B cell (primary cell): ENCODE measurements at regions not wholly inside any gene's neighbourhood (a gene's known extent, or its start where the extent isn't known, plus 50 kb on each side); places are given as distances from the start of the nearest gene placed in this dataset.

Experiments
- ATAC-seq: fragments of 200-7000 bp; cut with Tn5 transposase; one replicate; pipeline ENCODE4 v1.10.0; 2021; ENCODE audit warnings: low read depth, mild to moderate bottlenecking, moderate number of reproducible peaks, moderate library complexity
- CTCF ChIA-PET: fragments of 350-600 bp; sonication (Branson Sonifier 250); formaldehyde crosslinking; loops from one replicate; lab custom pipeline; 2021; ENCODE audit warnings: antibody characterized with exemption, inconsistent platforms; lab: Charles Lee
- POLR2A ChIA-PET: fragments of 350-600 bp; sonication (Branson Sonifier 250); formaldehyde crosslinking; loops from one replicate; lab custom pipeline; 2021; ENCODE audit warnings: antibody characterized with exemption; lab: Charles Lee
- DNase-seq: peaks from one replicate; pipeline ENCODE4 v3.0.0; 2013
- H2AFZ ChIP-seq: 2 replicates; pipeline ENCODE4 v1.6.1; 2012; ENCODE audit warnings: mild to moderate bottlenecking, low read depth, low read length; ENCODE audit not compliant: insufficient read depth, poor library complexity, severe bottlenecking
- H3K27ac ChIP-seq, 2 donors: 1 replicate in 1 of 2; 2 replicates in 1 of 2; pipeline ENCODE4 v1.5.1; 2012 to 2013; ENCODE audit warnings: low read length in 2 of 2, mild to moderate bottlenecking in 2 of 2, moderate library complexity in 1 of 2
- H3K27me3 ChIP-seq, 4 experiments: fragments of 200-600 bp in 1 of 4; sonication (generic) in 1 of 4; replicated peaks in 1 of 4; 1 replicate in 2 of 4; 2 replicates in 2 of 4; pipeline versions ENCODE4 v1.6.1 to v1.7.0; 2013 to 2016; ENCODE audit warnings: low read length in 3 of 4, mild to moderate bottlenecking in 2 of 4, mixed read lengths in 1 of 4, moderate library complexity in 1 of 4; ENCODE audit not compliant: insufficient read depth in 4 of 4, control insufficient read depth in 3 of 4; ENCODE audit errors: control extremely low read depth in 1 of 4
- H3K36me3 ChIP-seq, 2 experiments: replicated peaks in 1 of 2; 1 replicate in 1 of 2; 2 replicates in 1 of 2; pipeline versions ENCODE4 v1.6.1 to v1.7.1; 2013; ENCODE audit warnings: low read length in 1 of 2; ENCODE audit not compliant: insufficient read depth in 2 of 2, control insufficient read depth in 1 of 2; ENCODE audit errors: control extremely low read depth in 1 of 2, extremely low read depth in 1 of 2
- H3K4me1 ChIP-seq, 2 donors: fragments of 200-600 bp in 1 of 2; sonication (generic) in 1 of 2; 1 replicate in 1 of 2; 2 replicates in 1 of 2; pipeline versions ENCODE4 v1.5.1 to v1.6.1; 2013 to 2017; ENCODE audit warnings: low read length in 2 of 2; ENCODE audit not compliant: control insufficient read depth in 2 of 2, insufficient read depth in 2 of 2
- H3K4me2 ChIP-seq: replicated peaks from 2 replicates; pipeline ENCODE3; 2012; ENCODE audit warnings: mild to moderate bottlenecking, low read depth, low read length; ENCODE audit not compliant: poor library complexity, severe bottlenecking
- H3K4me3 ChIP-seq, 5 experiments: fragments of 200-600 bp in 1 of 5; sonication (generic) in 1 of 5; 1 replicate in 3 of 5; 2 replicates in 2 of 5; pipeline versions ENCODE4 v1.5.1 to v1.7.0; 2011 to 2016; ENCODE audit warnings: low read length in 4 of 5, mild to moderate bottlenecking in 4 of 5, low read depth in 2 of 5, control low read depth in 1 of 5, moderate library complexity in 1 of 5; ENCODE audit not compliant: insufficient read depth in 1 of 5; ENCODE audit errors: control extremely low read depth in 1 of 5, extremely low read depth in 1 of 5
- H3K79me2 ChIP-seq: fragments of 200-600 bp; sonication (generic); one replicate; pipeline ENCODE4 v1.6.0; 2016; ENCODE audit warnings: low read length; ENCODE audit not compliant: control insufficient read depth, insufficient read depth
- H3K9ac ChIP-seq: fragments of 200-600 bp; sonication (generic); 2 replicates; pipeline ENCODE4 v1.6.1; 2017; ENCODE audit warnings: mild to moderate bottlenecking, low read length, moderate library complexity
- H3K9me3 ChIP-seq, 3 donors: one replicate each; pipeline versions ENCODE4 v1.6.1 to v1.7.1; 2013; ENCODE audit warnings: low read length in 2 of 3; ENCODE audit not compliant: control insufficient read depth in 2 of 3, insufficient read depth in 1 of 3; ENCODE audit errors: control extremely low read depth in 1 of 3
- H4K20me1 ChIP-seq: 2 replicates; pipeline ENCODE4 v1.6.0; 2012; ENCODE audit warnings: mild to moderate bottlenecking, low read length; ENCODE audit not compliant: insufficient read depth, control insufficient read depth, poor library complexity, severe bottlenecking
- H3K27ac Mint-ChIP-seq: one replicate; pipeline ENCODE4 v1.8.0; 2021; ENCODE audit warnings: mixed read lengths
- H3K27me3 Mint-ChIP-seq: one replicate; pipeline ENCODE4 v1.8.0; 2021; ENCODE audit warnings: mixed read lengths
- H3K4me1 Mint-ChIP-seq: one replicate; pipeline ENCODE4 v1.8.0; 2021; ENCODE audit warnings: mixed read lengths
- H3K4me3 Mint-ChIP-seq: one replicate; pipeline ENCODE4 v1.8.0; 2021; ENCODE audit warnings: mixed read lengths
- H3K9me3 Mint-ChIP-seq: one replicate; pipeline ENCODE4 v1.8.0; 2022; ENCODE audit warnings: mixed read lengths; ENCODE audit not compliant: insufficient read depth
- CTCF ChIP-seq: fragments of 200-600 bp; IDR thresholded peaks from one replicate; pipeline ENCODE4 v1.8.0; 2022; ENCODE audit warnings: antibody characterized with exemption, mild to moderate bottlenecking
- EZH2 ChIP-seq: IDR thresholded peaks from 2 replicates; pipeline ENCODE4 v1.6.1; 2012; ENCODE audit warnings: borderline replicate concordance, low read depth, mild to moderate bottlenecking, moderate library complexity, low read length; ENCODE audit not compliant: insufficient read depth, poor library complexity, severe bottlenecking
- WGBS: methylation state at CpG from one replicate; pipeline ENCODE4 v1.1.5; 2013; ENCODE audit warnings: missing lambda C conversion rate; ENCODE audit not compliant: insufficient coverage; 5-methylcytosine and 5-hydroxymethylcytosine counted together
- intact Hi-C: fragments of 100-400 bp; cut with micrococcal nuclease; formaldehyde crosslinking; loops from one replicate; pipeline ENCODE4 v1.10.0; 2022

- Mint-ChIP-seq H3K27ac (no peak overlapping the region), H3K27me3 (no peaks in the 10 kb centered on the region), H3K4me1 (no peaks in the 10 kb centered on the region), H3K9me3 (peaks cover 3% of the 10 kb centered on the region), H3K4me3 (no peak overlapping the region)
- H3K79me2 ChIP-seq: no peaks in the 10 kb centered on the region
- H4K20me1 ChIP-seq: no peaks in the 10 kb centered on the region
- H3K27ac ChIP-seq: no peak overlapping the region
- peaks cover 0 to 25% (median 0%) of the 10 kb centered on the region in 3 donors for H3K9me3 ChIP-seq
- H3K36me3 ChIP-seq: no peaks in the 10 kb centered on the region
- POLR2A ChIA-PET: no interaction called here
- no peak overlapping the region for H2AFZ ChIP-seq
- DNase-seq (no peak), ATAC-seq (no peak)
- H3K4me2 ChIP-seq: no peak overlapping the region
- H3K4me1 ChIP-seq: no peaks in the 10 kb centered on the region
- intact Hi-C loops: no loop called here
- WGBS: 87% methylated on average over 3 of the region's 4 CpGs
- no peak overlapping the region for H3K4me3 ChIP-seq
- no peak overlapping the region for H3K9ac ChIP-seq
- CTCF ChIA-PET: no interaction called here
- H3K27me3 ChIP-seq: no peaks in the 10 kb centered on the region
- no peak for TF ChIP-seq CTCF
- no peak for TF ChIP-seq EZH2
Observed at GRCh38 chr10:130914367-130914766, 397.2 kb downstream of the TCERG1L start.

- CTCF ChIA-PET: no interaction called here
- H3K4me1 Mint-ChIP-seq: no peaks in the 10 kb centered on the region
Observed at GRCh38 chr10:130915065-130915464, 396.5 kb downstream of the TCERG1L start.

More at GRCh38 chr10:130915065-130915464, 396.5 kb downstream of the TCERG1L start:
- intact Hi-C loops: no loop called here
- ATAC-seq: no peak
- no peak overlapping the region for H3K4me3 ChIP-seq
- peaks cover 0 to 25% (median 0%) of the 10 kb centered on the region in 3 donors for H3K9me3 ChIP-seq
- no peaks in the 10 kb centered on the region for H3K27me3 Mint-ChIP-seq
- no peak overlapping the region for H2AFZ ChIP-seq
- no peaks in the 10 kb centered on the region for H3K79me2 ChIP-seq
- WGBS: 80% methylated on average over 5 of the region's 6 CpGs
- no peaks in the 10 kb centered on the region for H3K4me1 ChIP-seq
- no peak for DNase-seq
- no peaks in the 10 kb centered on the region for H4K20me1 ChIP-seq
- H3K9me3 Mint-ChIP-seq: peaks cover 3% of the 10 kb centered on the region
- no peak overlapping the region for H3K4me3 Mint-ChIP-seq
- no peaks in the 10 kb centered on the region for H3K27me3 ChIP-seq
- H3K9ac ChIP-seq: no peak overlapping the region
- no peak overlapping the region for H3K27ac ChIP-seq
- no peak overlapping the region for H3K4me2 ChIP-seq
- no peak for TF ChIP-seq EZH2
- no peak overlapping the region for H3K27ac Mint-ChIP-seq
- POLR2A ChIA-PET: no interaction called here
- H3K36me3 ChIP-seq: no peaks in the 10 kb centered on the region
